ENCODE measurements at regions not wholly inside any gene's neighbourhood (a gene's known extent, or its start where the extent isn't known, plus 50 kb on each side); places are given as distances from the start of the nearest gene placed in this dataset.

- ChIA-PET CTCF (no interaction called here), SMC1A (ENCODE audit: uncharacterized antibody, unreplicated experiment) (interaction anchor here (1.0 kb wide), 1 partner anchor 13 kb away, joined by 3 read pairs; no protein-coding TSS in a partner anchor), POLR2A (no interaction called here), RAD21 (ENCODE audit: unreplicated experiment) (no interaction called here)
- FAIRE-seq (no peak), DNase-seq (ENCODE audit: low read depth, low spot score) (no peak), ATAC-seq (no peak)
- H3K27ac ChIP-seq (ENCODE audit: control insufficient read depth, insufficient read depth) = no peak overlapping the region
- intact Hi-C loops (cut with micrococcal nuclease; ENCODE audit: unreplicated experiment) (no loop called here), in situ Hi-C loops (cut with MboI) (no loop called here)
- H3K4me1 ChIP-seq (ENCODE audit: control insufficient read depth, insufficient read depth, low read length) = no peaks in the 10 kb centered on the region
- H2AFZ ChIP-seq (ENCODE audit: control insufficient read depth, low read depth, low read length) = no peak overlapping the region
- no peak overlapping the region for H3K9ac ChIP-seq (ENCODE audit: control insufficient read depth, insufficient read depth, low read length)
- no peaks in the 10 kb centered on the region for H4K20me1 ChIP-seq (ENCODE audit: control insufficient read depth, insufficient read depth)
- TF ChIP-seq NFYB (IDR thresholded peaks at IDR 0.05; ENCODE audit: insufficient read depth, low read depth, low read length) (no peak), RELB (IDR thresholded peaks at IDR 0.05; ENCODE audit: low read depth) (no peak), SP1 (IDR thresholded peaks at IDR 0.05; ENCODE audit: low read depth, low read length) (no peak), BHLHE40 (IDR thresholded peaks at IDR 0.05; ENCODE audit: borderline replicate concordance in 1 of 2, low read depth in 2 of 2, low read length in 1 of 2) (no peak), ATF3 (IDR thresholded peaks at IDR 0.05; ENCODE audit: borderline replicate concordance, extremely low read depth, low read depth, low read length) (no peak), POLR2AphosphoS5 (IDR thresholded peaks at IDR 0.05; ENCODE audit: low read length) (no peak), CBX5 (IDR thresholded peaks at IDR 0.05; ENCODE audit: low read depth) (no peak), TAF1 (IDR thresholded peaks at IDR 0.05; ENCODE audit: borderline replicate concordance, low read depth, low read length) (no peak), EED (IDR thresholded peaks at IDR 0.05; ENCODE audit: low read depth) (no peak), E2F4 (IDR thresholded peaks at IDR 0.05; ENCODE audit: low read depth, low read length) (no peak), ZNF687 (IDR thresholded peaks at IDR 0.05) (no peak), NFXL1 (IDR thresholded peaks at IDR 0.05; ENCODE audit: borderline replicate concordance) (no peak), SMARCA5 (IDR thresholded peaks at IDR 0.05) (no peak), RFX5 (IDR thresholded peaks at IDR 0.05; ENCODE audit: low read depth, low read length) (no peak), RCOR1 (conservative IDR thresholded peaks at IDR 0.05; ENCODE audit: low read depth, low read length) (no peak), ETV6 (conservative IDR thresholded peaks at IDR 0.05 in 1 of 2, IDR thresholded peaks at IDR 0.05 in 1 of 2; ENCODE audit: borderline replicate concordance in 1 of 2, low read depth in 1 of 2) (no peak), ZNF274 (IDR thresholded peaks at IDR 0.05; ENCODE audit: insufficient read depth, insufficient read length) (no peak), KDM1A (IDR thresholded peaks at IDR 0.05; ENCODE audit: borderline replicate concordance) (no peak), RB1 (IDR thresholded peaks at IDR 0.05; ENCODE audit: borderline replicate concordance) (no peak), HDGF (IDR thresholded peaks at IDR 0.05) (no peak)
- no TSS peak for BruUV-seq (replicated peaks)
- H3K9me3 ChIP-seq (replicated peaks; ENCODE audit: control insufficient read depth, insufficient read depth, low read length) = no peaks in the 10 kb centered on the region
- no peaks in the 10 kb centered on the region for H3K27me3 ChIP-seq (replicated peaks in 1 of 2; ENCODE audit: control insufficient read depth in 2 of 2, insufficient read depth in 2 of 2, low read length in 1 of 2)
- H3K4me2 ChIP-seq (ENCODE audit: control insufficient read depth, insufficient read depth) = no peak overlapping the region
- H3K79me2 ChIP-seq (ENCODE audit: control insufficient read depth, insufficient read depth, low read length) = no peaks in the 10 kb centered on the region
- H3K4me3 ChIP-seq = no peak overlapping the region
- no peaks in the 10 kb centered on the region for H3K36me3 ChIP-seq (ENCODE audit: control insufficient read depth in 2 of 2, insufficient read depth in 2 of 2, low read length in 1 of 2)
Measured at GRCh38 chr3:34942256-34942655, 697.1 kb upstream of the ARPP21 start.
